ENCODE measurements at regions not wholly inside any gene's neighbourhood (a gene's known extent, or its start where the extent isn't known, plus 50 kb on each side); places are given as distances from the start of the nearest gene placed in this dataset.

DNA sequence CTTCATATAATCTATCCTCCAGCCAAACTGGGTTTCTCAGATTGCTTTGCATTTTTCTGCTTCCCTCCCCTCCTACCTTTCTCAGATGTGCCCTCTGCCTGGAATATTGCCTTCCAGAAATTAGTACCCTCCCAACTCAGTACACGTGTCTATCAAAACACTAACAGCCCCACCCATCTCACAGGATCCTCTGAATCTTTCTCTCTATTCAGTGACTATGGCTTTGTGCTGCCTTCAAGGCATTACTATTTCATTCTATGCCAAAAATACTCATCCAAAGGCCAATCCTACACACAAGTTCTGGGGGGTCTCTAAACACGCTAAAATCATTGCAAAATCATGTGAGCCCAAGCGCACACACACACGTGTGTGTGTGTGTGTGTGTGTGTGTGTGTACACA is 58.4 kb downstream of the ZNF281 start:
- no peak for TF ChIP-seq POLR2A (IDR thresholded peaks at IDR 0.05)
- TF ChIP-seq, protein P1, sequence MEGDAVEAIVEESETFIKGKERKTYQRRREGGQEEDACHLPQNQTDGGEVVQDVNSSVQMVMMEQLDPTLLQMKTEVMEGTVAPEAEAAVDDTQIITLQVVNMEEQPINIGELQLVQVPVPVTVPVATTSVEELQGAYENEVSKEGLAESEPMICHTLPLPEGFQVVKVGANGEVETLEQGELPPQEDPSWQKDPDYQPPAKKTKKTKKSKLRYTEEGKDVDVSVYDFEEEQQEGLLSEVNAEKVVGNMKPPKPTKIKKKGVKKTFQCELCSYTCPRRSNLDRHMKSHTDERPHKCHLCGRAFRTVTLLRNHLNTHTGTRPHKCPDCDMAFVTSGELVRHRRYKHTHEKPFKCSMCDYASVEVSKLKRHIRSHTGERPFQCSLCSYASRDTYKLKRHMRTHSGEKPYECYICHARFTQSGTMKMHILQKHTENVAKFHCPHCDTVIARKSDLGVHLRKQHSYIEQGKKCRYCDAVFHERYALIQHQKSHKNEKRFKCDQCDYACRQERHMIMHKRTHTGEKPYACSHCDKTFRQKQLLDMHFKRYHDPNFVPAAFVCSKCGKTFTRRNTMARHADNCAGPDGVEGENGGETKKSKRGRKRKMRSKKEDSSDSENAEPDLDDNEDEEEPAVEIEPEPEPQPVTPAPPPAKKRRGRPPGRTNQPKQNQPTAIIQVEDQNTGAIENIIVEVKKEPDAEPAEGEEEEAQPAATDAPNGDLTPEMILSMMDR (IDR thresholded peaks at IDR 0.05): no peak

All from right lobe of liver (tissue), 4 donors.